Neural cell (in vitro differentiated cells): ENCODE measurements at regions not wholly inside any gene's neighbourhood (a gene's known extent, or its start where the extent isn't known, plus 50 kb on each side); places are given as distances from the start of the nearest gene placed in this dataset.

Source experiments
- H2AFZ ChIP-seq: fragments of 200-600, 300-800 bp; sonication (generic), shearing (Covaris generic); 2 replicates; pipeline ENCODE4 v1.6.0; 2014; ENCODE audit warnings: low read depth, mild to moderate bottlenecking, antibody characterized with exemption, low read length, moderate library complexity
- H3F3A ChIP-seq: fragments of 200-600 bp; shearing (Covaris generic); 2 replicates; pipeline ENCODE4 v1.6.1; 2016; ENCODE audit warnings: mild to moderate bottlenecking, moderate library complexity, mixed read lengths, antibody characterized with exemption, low read length; ENCODE audit not compliant: insufficient read depth, poor library complexity, severe bottlenecking
- H3K27ac ChIP-seq: fragments of 200-600, 300-800 bp; sonication (generic), shearing (Covaris generic); 2 replicates; pipeline ENCODE4 v1.5.1; 2014; ENCODE audit warnings: mild to moderate bottlenecking, low read length, moderate library complexity
- H3K27me3 ChIP-seq: fragments of 300-800, 200-600 bp; sonication (generic), shearing (Covaris generic); 2 replicates; pipeline ENCODE4 v1.6.0; 2014; ENCODE audit warnings: mild to moderate bottlenecking, low read depth, low read length, moderate library complexity; ENCODE audit not compliant: insufficient read depth
- H3K36me3 ChIP-seq: fragments of 300-800, 200-600 bp; sonication (generic), shearing (Covaris generic); 2 replicates; pipeline ENCODE4 v1.5.1; 2014; ENCODE audit warnings: mild to moderate bottlenecking, antibody characterized with exemption, low read length, moderate library complexity; ENCODE audit not compliant: insufficient read depth
- H3K4me2 ChIP-seq: fragments of 300-800, 200-600 bp; sonication (generic), shearing (Covaris generic); 2 replicates; pipeline ENCODE4 v1.6.0; 2014; ENCODE audit warnings: mild to moderate bottlenecking, low read length
- H3K4me3 ChIP-seq: fragments of 300-800, 200-600 bp; sonication (generic), shearing (Covaris generic); 2 replicates; pipeline ENCODE4 v1.5.1; 2014; ENCODE audit warnings: mild to moderate bottlenecking, low read length, moderate library complexity
- H3K79me2 ChIP-seq: fragments of 200-600 bp; shearing (Covaris generic); replicated peaks from 2 replicates; pipeline ENCODE4 v1.6.0; 2014; ENCODE audit warnings: mild to moderate bottlenecking, low read length, moderate library complexity; ENCODE audit not compliant: insufficient read depth
- H3K9ac ChIP-seq: fragments of 300-800, 200-600 bp; sonication (generic), shearing (Covaris generic); 2 replicates; pipeline ENCODE4 v1.6.1; 2016; ENCODE audit warnings: mild to moderate bottlenecking, low read length, mixed read lengths
- H3K9me2 ChIP-seq: fragments of 200-600 bp; shearing (Covaris generic); 2 replicates; pipeline ENCODE4 v1.6.1; 2016; ENCODE audit warnings: mild to moderate bottlenecking, low read length, mixed read lengths; ENCODE audit not compliant: insufficient read depth
- H3K9me3 ChIP-seq: fragments of 200-600, 300-800 bp; sonication (generic), shearing (Covaris generic); 2 replicates; pipeline ENCODE4 v1.6.1; 2016; ENCODE audit warnings: mild to moderate bottlenecking, mixed run types, low read length, moderate library complexity, mixed read lengths
- H4K20me1 ChIP-seq: fragments of 200-600 bp; shearing (Covaris generic); 2 replicates; pipeline ENCODE4 v1.6.1; 2016; ENCODE audit warnings: mild to moderate bottlenecking, mixed run types; ENCODE audit not compliant: insufficient read depth
- CTCF ChIP-seq: fragments of 450-650 bp; IDR thresholded peaks from 2 replicates; pipeline ENCODE4 v1.5.1; 2014; ENCODE audit warnings: antibody characterized with exemption, mild to moderate bottlenecking, moderate library complexity; ENCODE audit not compliant: poor library complexity, severe bottlenecking
- EP300 ChIP-seq: fragments of 450-650 bp; conservative IDR thresholded peaks from 2 replicates; pipeline ENCODE4 v1.6.1; 2014; ENCODE audit warnings: antibody characterized with exemption, mild to moderate bottlenecking, moderate library complexity; ENCODE audit not compliant: poor library complexity, severe bottlenecking
- EZH2 ChIP-seq: fragments of 200-600, 300-800 bp; shearing (Covaris generic), sonication (generic); IDR thresholded peaks from 2 replicates; pipeline ENCODE4 v1.6.1; 2014; ENCODE audit warnings: antibody characterized with exemption, low read length, borderline replicate concordance, mild to moderate bottlenecking; ENCODE audit not compliant: insufficient read depth, poor library complexity, severe bottlenecking
- MXI1 ChIP-seq: fragments of 450-650 bp; conservative IDR thresholded peaks from 2 replicates; pipeline ENCODE4 v1.6.1; 2014; ENCODE audit warnings: antibody characterized with exemption, mild to moderate bottlenecking; ENCODE audit not compliant: poor library complexity, severe bottlenecking
- POLR2AphosphoS5 ChIP-seq: IDR thresholded peaks from 2 replicates; pipeline ENCODE4 v1.6.1; 2012
- RAD21 ChIP-seq: fragments of 450-650 bp; conservative IDR thresholded peaks from 2 replicates; pipeline ENCODE4 v1.6.1; 2014; ENCODE audit warnings: antibody characterized with exemption, mild to moderate bottlenecking, moderate library complexity
- REST ChIP-seq: IDR thresholded peaks from 2 replicates; pipeline ENCODE4 v1.6.1; 2012; ENCODE audit warnings: borderline replicate concordance
- SMC3 ChIP-seq: fragments of 450-650 bp; conservative IDR thresholded peaks from 2 replicates; pipeline ENCODE4 v1.6.1; 2014; ENCODE audit warnings: antibody characterized with exemption, mild to moderate bottlenecking, moderate library complexity; ENCODE audit not compliant: poor library complexity
- TAF1 ChIP-seq: IDR thresholded peaks from 2 replicates; pipeline ENCODE4 v1.6.1; 2012; ENCODE audit warnings: low read depth

- Histone ChIP-seq H2AFZ (no peak overlapping the region), H3K36me3 (no peaks in the 10 kb centered on the region), H3K9me3 (no peaks in the 10 kb centered on the region), H4K20me1 (no peaks in the 10 kb centered on the region), H3K79me2 (no peaks in the 10 kb centered on the region), H3K4me2 (no peak overlapping the region), H3K9me2 (no peaks in the 10 kb centered on the region), H3F3A (no peaks in the 10 kb centered on the region), H3K9ac (no peak overlapping the region), H3K27ac (no peak overlapping the region), H3K27me3 (no peaks in the 10 kb centered on the region), H3K4me3 (no peak overlapping the region)
- TF ChIP-seq MXI1 (no peak), EZH2 (no peak), REST (no peak), CTCF (no peak), TAF1 (no peak), SMC3 (no peak), POLR2AphosphoS5 (no peak), EP300 (no peak)
Measured at GRCh38 chr9:29066141-29066640, 1492.9 kb upstream of the C9orf72 start.

- H3K9me3 ChIP-seq, result no peaks in the 10 kb centered on the region
- no peak overlapping the region for H3K4me2 ChIP-seq
- H3K79me2 ChIP-seq, result no peaks in the 10 kb centered on the region
- no peaks in the 10 kb centered on the region for H4K20me1 ChIP-seq
- no peaks in the 10 kb centered on the region for H3K27me3 ChIP-seq
- no peak overlapping the region for H3K9ac ChIP-seq
- no peaks in the 10 kb centered on the region for H3F3A ChIP-seq
- H3K4me3 ChIP-seq, result no peak overlapping the region
- TF ChIP-seq CTCF, result no peak
- no peak for TF ChIP-seq EP300
- TF ChIP-seq MXI1, result no peak
- no peak for TF ChIP-seq TAF1
- no peak for TF ChIP-seq REST
- TF ChIP-seq POLR2AphosphoS5, result no peak
- TF ChIP-seq SMC3, result no peak
- no peak for TF ChIP-seq RAD21
- no peak for TF ChIP-seq EZH2
- H2AFZ ChIP-seq, result no peak overlapping the region
- H3K36me3 ChIP-seq, result no peaks in the 10 kb centered on the region
- no peak overlapping the region for H3K27ac ChIP-seq
- no peaks in the 10 kb centered on the region for H3K9me2 ChIP-seq
Measured at GRCh38 chr9:29068461-29068860, 1495.2 kb upstream of the C9orf72 start.
